Skeletal muscle tissue (tissue), 3 donors: ENCODE measurements at regions not wholly inside any gene's neighbourhood (a gene's known extent, or its start where the extent isn't known, plus 50 kb on each side); places are given as distances from the start of the nearest gene placed in this dataset.

Source experiments
- H3K27ac ChIP-seq: one replicate; pipeline ENCODE4 v1.7.0; 2013; ENCODE audit warnings: mild to moderate bottlenecking, low read depth, low read length, inconsistent platforms
- H3K27me3 ChIP-seq, 3 donors: one replicate each; pipeline ENCODE4 v1.7.0; 2013; ENCODE audit warnings: low read length in 3 of 3; ENCODE audit not compliant: control insufficient read depth in 3 of 3, insufficient read depth in 3 of 3
- H3K36me3 ChIP-seq, 3 donors: one replicate each; pipeline ENCODE4 v1.7.0; 2013; ENCODE audit warnings: low read length in 3 of 3; ENCODE audit not compliant: control insufficient read depth in 3 of 3, insufficient read depth in 3 of 3
- H3K4me1 ChIP-seq, 3 donors: one replicate each; pipeline ENCODE4 v1.7.0; 2013; ENCODE audit warnings: low read length in 3 of 3, mild to moderate bottlenecking in 3 of 3; ENCODE audit not compliant: control insufficient read depth in 3 of 3, insufficient read depth in 3 of 3
- H3K4me3 ChIP-seq, 3 donors: one replicate each; pipeline ENCODE4 v1.7.0; 2013; ENCODE audit warnings: low read length in 3 of 3
- H3K9ac ChIP-seq, 3 donors: one replicate each; pipeline ENCODE4 v1.7.0; 2013; ENCODE audit warnings: low read length in 3 of 3, mild to moderate bottlenecking in 3 of 3, moderate library complexity in 2 of 3, low read depth in 1 of 3
- H3K9me3 ChIP-seq, 3 donors: one replicate each; pipeline ENCODE4 v1.7.0; 2013; ENCODE audit warnings: low read length in 3 of 3; ENCODE audit not compliant: control insufficient read depth in 3 of 3
- donor health status: Osteomylitis.

DNA sequence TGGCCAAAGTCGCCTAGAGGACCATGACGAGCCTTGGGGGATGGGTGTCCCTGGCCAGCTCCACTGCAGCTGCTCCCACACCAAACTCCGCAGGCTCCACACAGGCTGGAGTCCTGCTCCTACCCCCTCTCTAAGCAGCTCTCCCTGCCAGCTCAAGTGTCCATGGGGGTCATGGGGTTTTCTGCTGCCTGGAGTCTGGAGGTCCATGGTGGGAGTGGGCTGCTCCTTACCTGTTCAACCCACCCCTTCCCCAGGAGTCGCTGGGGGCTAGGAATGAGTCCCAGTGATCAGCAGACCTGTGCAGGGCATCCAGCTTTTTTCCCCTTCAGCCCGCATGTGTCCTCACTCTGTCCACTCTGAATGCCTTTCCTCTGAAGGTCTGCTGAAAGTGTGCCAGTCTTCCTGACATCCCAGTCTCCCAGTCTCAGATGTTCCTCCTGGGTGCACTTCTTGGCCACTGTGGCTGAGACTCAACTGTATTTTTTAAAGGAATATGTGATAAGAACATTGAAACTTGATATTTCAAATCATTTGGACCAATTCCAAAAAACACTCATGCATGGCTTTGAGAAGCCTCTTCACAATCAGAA lies 261.3 kb upstream of the ANKH start:
- Histone ChIP-seq H3K4me1 (no peaks in the 10 kb centered on the region), H3K27me3 (no peaks in the 10 kb centered on the region), H3K27ac (no peak overlapping the region), H3K9ac (no peak overlapping the region), H3K36me3 (no peaks in the 10 kb centered on the region), H3K4me3 (no peak overlapping the region), H3K9me3 (peaks cover 0 to 2% (median 0%) of the 10 kb centered on the region in 3 donors)

- H3K9me3 ChIP-seq, result peaks cover 0 to 2% (median 0%) of the 10 kb centered on the region in 3 donors
- H3K36me3 ChIP-seq, result no peaks in the 10 kb centered on the region
- H3K27me3 ChIP-seq, result no peaks in the 10 kb centered on the region
- no peak overlapping the region for H3K27ac ChIP-seq
- H3K4me1 ChIP-seq, result no peaks in the 10 kb centered on the region
- H3K4me3 ChIP-seq, result no peak overlapping the region
- H3K9ac ChIP-seq, result no peak overlapping the region
Measured at GRCh38 chr5:15131909-15132308, 260.3 kb upstream of the ANKH start.

DNA sequence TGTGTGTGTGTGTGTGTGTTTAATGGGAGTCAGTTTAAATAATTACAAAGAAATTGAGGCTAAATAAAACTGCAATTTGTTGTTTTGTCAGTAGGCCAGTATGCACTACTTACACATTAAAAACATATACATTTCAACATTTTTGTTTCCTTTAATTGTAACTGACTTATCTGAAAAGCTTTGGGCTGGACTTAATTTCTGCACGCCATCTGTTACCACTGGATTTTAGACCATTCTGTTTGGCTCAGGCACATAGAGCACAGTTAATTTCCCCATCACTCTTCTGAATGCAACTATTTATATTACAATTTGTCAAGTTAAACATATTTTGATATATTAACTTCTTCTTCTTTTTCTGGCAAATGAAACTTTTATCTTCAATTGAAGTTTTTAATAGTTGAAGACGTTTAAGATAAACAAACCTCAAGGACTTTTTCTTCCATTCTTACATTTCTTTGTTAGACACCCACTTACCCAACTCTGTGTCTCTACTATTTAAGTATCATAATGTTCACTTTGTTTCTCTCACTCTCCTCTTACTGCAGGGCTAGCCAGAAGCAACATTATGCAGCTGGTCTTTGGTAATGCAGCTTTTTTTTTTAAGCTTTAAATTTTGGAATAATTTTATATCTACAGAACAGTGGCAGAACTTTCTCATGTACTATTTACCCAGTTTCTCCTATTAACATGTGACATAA lies 253.4 kb upstream of the ANKH start:
- H3K27ac ChIP-seq, result no peak overlapping the region
- no peaks in the 10 kb centered on the region for H3K27me3 ChIP-seq
- H3K4me1 ChIP-seq, result no peaks in the 10 kb centered on the region
- no peak overlapping the region for H3K9ac ChIP-seq
- no peaks in the 10 kb centered on the region for H3K36me3 ChIP-seq
- H3K4me3 ChIP-seq, result no peak overlapping the region
- H3K9me3 ChIP-seq, result no peaks in the 10 kb centered on the region

GRCh38 chr5:15124461-15124860 lies 252.9 kb upstream of the ANKH start:
- no peak overlapping the region for H3K27ac ChIP-seq

GRCh38 chr5:15117688-15118087 lies 246.1 kb upstream of the ANKH start:
- H3K4me3 ChIP-seq, result no peak overlapping the region
- H3K27ac ChIP-seq, result no peak overlapping the region
- no peaks in the 10 kb centered on the region for H3K27me3 ChIP-seq
- no peaks in the 10 kb centered on the region for H3K36me3 ChIP-seq
- no peak overlapping the region for H3K9ac ChIP-seq
- H3K9me3 ChIP-seq, result no peaks in the 10 kb centered on the region
- H3K4me1 ChIP-seq, result no peaks in the 10 kb centered on the region

More at GRCh38 chr5:15124461-15124860, 252.9 kb upstream of the ANKH start:
- Histone ChIP-seq H3K36me3 (no peaks in the 10 kb centered on the region), H3K9ac (no peak overlapping the region), H3K27me3 (no peaks in the 10 kb centered on the region), H3K9me3 (no peaks in the 10 kb centered on the region), H3K4me3 (no peak overlapping the region), H3K4me1 (no peaks in the 10 kb centered on the region)

DNA sequence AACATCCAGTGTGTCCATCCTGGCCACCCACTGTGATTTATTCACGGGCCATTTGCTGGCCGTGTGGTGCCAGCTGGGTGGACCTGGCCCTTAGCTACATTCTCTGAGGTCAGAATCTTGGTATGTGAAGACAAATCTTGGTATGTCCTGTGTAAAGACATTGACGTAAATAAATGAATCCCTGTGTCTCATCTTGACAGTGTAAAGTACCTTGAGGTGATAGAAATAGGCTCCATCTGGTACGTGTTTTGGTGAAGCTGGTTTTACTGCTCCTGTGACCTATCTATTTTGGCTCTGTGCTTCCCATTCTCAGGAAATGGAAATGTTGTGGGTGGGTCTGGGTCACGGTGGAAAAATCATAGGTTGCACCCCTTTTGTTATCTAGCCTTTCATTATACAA lies 245.4 kb upstream of the ANKH start:
- H3K27me3 ChIP-seq, result no peaks in the 10 kb centered on the region
- no peaks in the 10 kb centered on the region for H3K36me3 ChIP-seq
- H3K9ac ChIP-seq, result no peak overlapping the region
- H3K27ac ChIP-seq, result no peak overlapping the region
- no peaks in the 10 kb centered on the region for H3K9me3 ChIP-seq
- H3K4me3 ChIP-seq, result no peak overlapping the region
- H3K4me1 ChIP-seq, result no peaks in the 10 kb centered on the region

DNA sequence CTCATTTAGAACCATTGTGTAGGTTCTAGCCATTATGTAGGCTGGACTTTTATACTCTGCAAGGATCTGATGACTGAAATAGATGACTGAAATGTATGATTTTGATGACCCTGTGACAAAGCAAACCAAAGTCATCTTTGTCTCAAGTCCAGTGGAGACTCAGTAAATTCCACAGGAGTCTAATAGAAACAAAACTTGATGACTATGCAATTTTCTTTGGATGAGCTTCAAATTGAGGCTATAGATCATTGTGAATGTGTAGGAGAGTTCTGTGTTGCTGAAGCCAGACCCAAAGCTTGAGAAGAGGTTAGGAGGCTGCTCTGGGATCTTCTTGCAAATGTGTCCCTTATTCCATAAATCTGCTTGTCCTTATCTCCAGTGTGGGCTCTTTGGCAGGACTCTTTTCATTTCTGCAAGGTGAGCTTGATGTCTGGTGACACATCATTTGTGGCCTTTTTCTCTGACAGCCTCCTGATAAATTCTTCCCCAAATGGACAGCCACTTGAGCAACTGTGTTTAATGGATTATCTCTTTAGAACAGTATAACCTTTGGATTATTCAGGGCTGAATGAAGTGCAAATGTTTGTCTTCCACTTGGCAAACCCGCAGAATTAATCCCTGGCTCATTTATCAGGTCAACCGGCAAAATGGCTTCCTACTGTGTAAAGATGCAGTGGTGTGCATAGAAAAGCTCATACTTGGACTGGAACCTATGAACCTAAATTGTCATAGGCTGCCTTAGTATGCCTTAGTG lies 235.1 kb upstream of the ANKH start:
- no peaks in the 10 kb centered on the region for H3K4me1 ChIP-seq
- no peaks in the 10 kb centered on the region for H3K36me3 ChIP-seq
- H3K27ac ChIP-seq, result no peak overlapping the region
- no peak overlapping the region for H3K4me3 ChIP-seq
- no peaks in the 10 kb centered on the region for H3K27me3 ChIP-seq
- no peaks in the 10 kb centered on the region for H3K9me3 ChIP-seq
- H3K9ac ChIP-seq, result no peak overlapping the region

DNA sequence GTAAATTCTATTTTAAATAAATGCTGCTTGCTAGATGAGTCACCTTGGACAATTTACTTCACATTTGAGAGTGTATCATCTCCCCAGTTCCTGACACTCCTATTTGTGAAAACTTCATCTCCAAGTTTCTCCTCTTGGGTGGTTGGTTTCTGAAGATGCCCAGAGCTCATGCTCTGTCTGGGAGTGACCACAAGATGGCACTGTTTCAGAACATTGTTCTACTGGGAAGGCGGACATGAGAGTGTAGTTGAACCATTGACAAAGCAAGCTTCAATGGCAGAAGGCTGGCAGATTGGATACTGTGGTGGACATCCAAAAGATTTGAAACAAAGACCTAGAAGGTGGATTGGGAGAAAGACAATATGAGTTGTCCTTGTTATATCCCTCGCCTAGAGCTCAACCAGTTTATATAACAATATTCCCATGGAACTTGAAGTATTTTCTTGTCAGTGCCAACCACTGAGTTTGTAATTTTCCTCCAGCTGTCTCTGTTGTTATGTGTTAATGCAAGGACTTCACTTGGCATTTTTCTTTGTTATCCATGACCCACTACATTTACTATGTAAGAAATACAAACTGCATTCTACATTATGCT lies 234.3 kb upstream of the ANKH start:
- no peaks in the 10 kb centered on the region for H3K27me3 ChIP-seq
- H3K36me3 ChIP-seq, result no peaks in the 10 kb centered on the region
- no peak overlapping the region for H3K9ac ChIP-seq
- no peak overlapping the region for H3K27ac ChIP-seq
- H3K4me1 ChIP-seq, result no peaks in the 10 kb centered on the region
- H3K4me3 ChIP-seq, result no peak overlapping the region
- H3K9me3 ChIP-seq, result no peaks in the 10 kb centered on the region

DNA sequence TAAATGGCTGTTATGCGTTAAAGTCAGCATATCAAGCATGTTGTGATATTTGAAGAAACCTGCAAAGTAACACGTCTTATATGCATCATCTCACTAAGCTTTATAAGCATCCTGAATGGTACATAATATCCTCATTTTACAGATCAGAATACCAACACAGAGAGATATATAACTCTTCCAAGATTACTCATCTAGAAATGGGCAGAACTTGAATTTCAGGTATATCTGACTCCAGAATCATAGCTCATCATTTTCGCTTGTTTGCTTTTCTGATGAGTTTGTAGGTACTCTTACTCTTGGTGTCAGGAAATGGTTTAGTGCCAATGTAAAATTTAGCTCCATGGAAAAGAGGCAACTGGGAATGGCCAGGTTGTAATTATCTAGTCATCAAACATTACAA lies 232.3 kb upstream of the ANKH start:
- H3K9me3 ChIP-seq, result no peaks in the 10 kb centered on the region
- H3K4me3 ChIP-seq, result no peak overlapping the region
- H3K4me1 ChIP-seq, result no peaks in the 10 kb centered on the region
- no peak overlapping the region for H3K9ac ChIP-seq
- H3K27me3 ChIP-seq, result no peaks in the 10 kb centered on the region
- no peak overlapping the region for H3K27ac ChIP-seq
- H3K36me3 ChIP-seq, result no peaks in the 10 kb centered on the region

DNA sequence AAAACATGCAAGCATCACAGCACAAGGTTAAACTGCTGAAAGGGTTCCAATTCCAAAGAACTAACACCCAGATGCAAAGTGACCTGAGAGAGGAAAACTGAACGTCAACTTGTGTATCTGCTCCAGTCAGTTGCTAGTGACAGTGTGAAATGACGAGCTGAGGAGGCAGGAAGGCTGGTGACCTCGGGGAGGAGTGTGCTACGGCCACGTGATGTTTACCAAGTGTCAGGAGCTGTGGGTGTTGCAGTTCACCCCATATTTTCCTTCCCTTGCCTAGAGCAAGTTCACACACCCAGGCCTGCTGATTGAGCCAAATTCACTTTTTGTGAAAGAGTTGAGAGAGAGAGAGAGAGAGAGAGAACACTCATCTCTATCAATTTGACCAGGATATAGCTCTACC lies 231.6 kb upstream of the ANKH start:
- Histone ChIP-seq H3K4me3 (no peak overlapping the region), H3K9ac (no peak overlapping the region), H3K27me3 (no peaks in the 10 kb centered on the region), H3K27ac (no peak overlapping the region), H3K4me1 (no peaks in the 10 kb centered on the region), H3K36me3 (no peaks in the 10 kb centered on the region), H3K9me3 (no peaks in the 10 kb centered on the region)
